ENCODE measurements at regions not wholly inside any gene's neighbourhood (a gene's known extent, or its start where the extent isn't known, plus 50 kb on each side); places are given as distances from the start of the nearest gene placed in this dataset.
"Not testable (repeated sequence)": the region's sequence is repeated elsewhere in the genome, so short reads cannot be mapped to it uniquely, and the experiment has no call there.

DNA sequence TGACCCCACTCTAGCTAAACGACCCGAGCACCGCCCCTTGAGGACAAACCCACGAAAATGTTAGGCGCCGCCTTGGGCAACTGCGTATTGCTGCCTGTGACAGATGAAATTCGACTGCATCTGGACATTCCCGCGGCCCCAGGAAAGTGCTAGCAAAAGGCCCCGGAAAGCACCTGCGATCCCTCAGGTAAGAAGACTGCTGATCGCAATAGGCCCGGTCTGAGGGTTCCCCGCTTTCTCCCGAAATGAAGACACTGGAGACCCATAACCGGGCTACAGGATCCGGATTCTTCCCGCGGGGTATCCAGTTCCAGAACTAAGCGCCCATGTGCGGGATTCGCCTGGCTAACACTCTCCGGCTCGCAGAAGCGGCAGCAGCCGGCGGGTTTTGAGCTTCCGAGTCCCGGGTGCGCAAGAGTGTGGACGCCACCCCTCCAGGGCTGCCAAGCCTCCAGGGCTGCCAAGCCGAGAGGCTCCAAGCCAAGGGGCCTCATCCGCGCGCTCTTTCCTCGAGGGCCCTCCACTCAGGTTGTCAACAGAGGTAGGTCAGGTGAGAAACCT, 157.9 kb upstream of the NBPF11 start:
- peak; percentile 78 for DNase-seq

GRCh38 chr1:148308832-148309458, 156.9 kb upstream of the NBPF11 start:
- DNase-seq = no peak

GRCh38 chr1:148307583-148308185, 155.6 kb upstream of the NBPF11 start:
- DNase-seq = no peak

DNA sequence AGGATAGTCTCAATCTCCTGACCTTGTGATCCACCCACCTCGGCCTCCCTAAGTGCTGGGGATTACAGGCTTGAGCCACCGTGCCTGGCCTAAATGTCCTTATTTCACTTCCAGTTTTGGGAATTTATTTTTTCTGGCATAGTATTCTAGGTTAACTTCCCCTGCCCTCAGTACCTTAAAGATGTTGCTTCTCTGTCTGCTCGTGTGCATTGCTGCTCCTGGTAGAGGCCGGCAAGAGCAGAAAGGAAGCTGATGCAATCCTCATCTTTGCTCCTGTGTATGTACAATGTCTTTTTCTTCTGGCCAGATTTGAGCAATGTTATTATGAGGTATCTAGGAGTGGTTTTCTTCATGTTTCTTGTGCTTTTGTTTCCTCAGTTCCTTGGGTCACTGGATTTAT, 152.9 kb upstream of the NBPF11 start:
- DNase-seq = not testable (repeated sequence)

DNA sequence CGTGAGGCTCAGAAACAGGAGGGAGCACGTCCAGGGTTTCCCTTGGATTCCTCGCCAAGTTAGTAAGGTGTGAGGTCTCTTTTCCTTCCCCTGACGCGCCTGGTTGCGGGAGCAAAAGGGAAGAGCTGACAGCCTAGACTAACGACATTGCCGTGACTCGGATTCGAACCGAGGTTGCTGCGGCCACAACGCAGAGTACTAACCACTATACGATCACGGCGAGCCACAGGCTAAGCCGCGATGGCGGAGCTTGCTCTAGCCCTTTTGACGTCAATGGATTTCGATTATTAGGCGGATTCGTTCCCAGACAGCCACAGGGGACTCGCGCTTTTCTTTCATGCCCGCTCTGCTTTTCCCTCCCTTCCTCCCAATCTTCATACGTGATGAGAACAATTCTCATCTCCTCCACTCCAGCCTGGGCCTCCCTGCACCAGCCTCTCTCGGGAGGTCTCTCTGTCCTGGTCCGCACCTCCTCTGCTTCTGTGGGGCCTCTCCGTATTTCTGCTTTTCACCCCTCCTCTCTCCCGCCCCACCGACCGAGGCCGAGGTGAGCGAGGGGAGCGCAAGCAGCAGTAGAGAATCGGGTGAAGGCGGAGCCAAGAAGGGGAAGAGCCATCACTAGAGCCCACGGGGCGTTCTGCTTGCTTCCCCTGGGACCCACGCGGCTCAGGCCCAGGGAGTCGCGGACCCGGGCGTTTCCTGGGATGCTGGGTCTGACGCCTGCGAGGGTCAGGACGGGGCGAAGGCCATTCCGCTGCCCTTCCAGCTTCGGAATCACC, 150.7 kb upstream of the NBPF11 start:
- DNase-seq = not testable (repeated sequence)

DNA sequence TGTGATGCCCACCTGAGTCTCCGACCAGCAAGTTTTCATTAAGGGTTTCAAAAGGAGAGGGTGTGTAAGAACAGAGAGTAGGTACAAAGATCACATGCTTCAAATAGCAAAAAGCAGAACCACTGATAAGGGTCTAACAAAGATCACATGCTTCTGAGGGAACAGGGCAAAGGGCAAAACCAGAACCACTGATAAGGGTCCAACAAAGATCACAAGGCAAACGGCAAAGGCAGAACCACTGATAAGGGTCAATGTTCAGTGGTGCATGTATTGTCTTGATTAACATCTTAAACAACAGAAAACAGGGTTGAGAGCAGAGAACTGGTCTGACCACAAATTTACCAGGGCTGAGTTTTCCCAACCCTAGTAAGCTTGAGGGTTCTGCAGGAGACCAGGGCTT, 145.8 kb upstream of the NBPF11 start:
- not testable (repeated sequence) for DNase-seq

DNA sequence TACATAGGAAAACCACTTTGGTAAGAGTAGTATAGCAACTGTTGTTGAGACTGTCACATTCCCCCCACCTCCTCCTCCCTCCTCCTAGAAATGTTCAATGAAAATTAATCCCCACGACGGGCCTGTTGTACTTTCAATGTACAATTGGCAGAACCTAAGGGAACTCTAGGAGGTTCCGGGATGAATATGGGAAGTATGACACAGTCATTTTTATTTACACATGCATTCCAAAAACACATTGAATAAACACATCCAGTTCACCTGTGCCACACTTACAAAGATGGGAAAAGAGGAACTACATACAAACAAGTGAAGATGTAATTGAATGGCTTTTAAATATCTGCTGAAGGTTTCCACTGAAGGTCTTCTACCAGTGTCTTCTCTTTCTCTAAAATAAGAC, 144.4 kb upstream of the NBPF11 start:
- no peak for DNase-seq

DNA sequence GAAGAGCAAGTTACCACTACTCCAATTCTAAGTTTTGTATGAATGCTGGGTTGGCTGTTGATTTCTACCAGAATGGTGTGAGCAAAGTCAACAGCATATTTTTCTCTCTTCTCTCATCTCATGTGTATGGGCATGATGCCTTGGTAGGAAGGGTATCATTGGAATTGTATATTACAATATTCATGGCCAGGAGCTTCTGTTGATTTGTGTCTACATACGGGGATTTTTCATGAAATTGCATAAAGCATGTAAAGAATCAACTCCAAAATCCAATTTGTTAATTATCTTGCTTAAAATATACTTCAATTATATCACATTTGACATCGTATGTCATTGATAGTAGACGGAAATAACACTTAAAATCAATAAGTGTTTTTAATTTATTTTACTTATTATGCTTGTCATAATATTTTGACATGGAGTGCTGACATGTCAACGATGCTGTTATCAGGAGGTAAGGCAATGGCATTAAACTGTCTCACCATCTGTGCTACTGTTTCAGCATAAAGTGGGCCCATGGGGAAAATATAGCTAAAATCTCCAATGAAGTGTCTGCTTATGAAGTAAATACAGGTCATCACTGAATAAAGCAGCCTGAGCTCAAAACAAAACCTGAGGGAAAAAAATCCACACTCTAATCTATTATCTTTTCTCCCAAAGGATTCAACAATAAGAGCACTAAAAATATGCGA, 142.2 kb upstream of the NBPF11 start:
- no peak for DNase-seq

- no peak for DNase-seq
These were observed 141.6 kb upstream of the NBPF11 start for GRCh38 chr1:148293651-148294050.

DNA sequence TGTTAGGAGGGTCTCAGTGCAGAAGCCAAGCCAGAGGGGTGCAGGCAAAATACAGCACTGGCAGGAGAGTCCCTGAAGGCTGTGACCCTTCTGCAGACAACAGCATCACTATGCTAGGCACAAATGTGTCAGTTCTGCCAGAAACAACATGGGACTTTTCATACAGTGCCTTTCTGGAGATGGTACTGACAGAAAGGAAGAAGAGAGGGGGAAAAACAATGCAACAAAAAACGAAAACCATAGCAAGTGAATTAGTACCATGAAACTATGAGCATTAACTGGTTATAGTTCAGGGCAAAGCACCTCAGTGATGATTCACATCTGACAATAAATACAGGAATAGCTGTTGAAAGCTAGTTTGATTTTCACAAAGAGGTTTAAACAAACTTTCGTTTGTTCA, 140.8 kb upstream of the NBPF11 start:
- DNase-seq = no peak

DNA sequence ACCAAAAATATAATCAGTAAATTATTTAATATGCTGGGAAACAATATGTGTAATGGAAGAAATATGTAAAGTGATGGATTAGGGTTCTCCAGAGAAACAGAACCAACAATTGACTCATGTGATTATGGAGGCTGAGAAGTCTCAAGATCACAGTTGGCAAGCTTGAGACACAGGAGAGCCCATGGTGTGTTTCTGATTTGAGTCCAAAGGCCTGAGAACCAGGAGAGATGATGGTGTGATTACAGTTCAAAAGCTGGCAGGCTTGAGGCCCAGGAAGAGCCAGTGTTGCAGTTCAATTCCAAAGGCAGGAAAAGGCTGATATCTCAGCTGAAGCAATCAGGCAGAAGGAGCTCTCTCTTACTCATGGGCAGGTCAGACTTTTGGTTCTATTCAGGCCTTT, 138.8 kb upstream of the NBPF11 start:
- DNase-seq = no peak

GRCh38 chr1:148289647-148290046, 137.6 kb upstream of the NBPF11 start:
- no peak for DNase-seq

DNA sequence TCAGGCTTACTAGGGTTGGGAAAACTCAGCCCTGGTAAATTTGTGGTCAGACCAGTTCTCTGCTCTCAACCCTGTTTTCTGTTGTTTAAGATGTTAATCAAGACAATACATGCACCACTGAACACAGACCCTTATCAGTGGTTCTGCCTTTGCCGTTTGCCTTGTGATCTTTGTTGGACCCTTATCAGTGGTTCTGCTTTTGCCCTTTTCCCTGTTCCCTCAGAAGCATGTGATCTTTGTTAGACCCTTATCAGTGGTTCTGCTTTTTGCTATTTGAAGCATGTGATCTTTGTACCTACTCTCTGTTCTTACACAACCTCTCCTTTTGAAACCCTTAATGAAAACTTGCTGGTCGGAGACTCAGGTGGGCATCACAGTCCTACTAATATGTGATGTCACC, 133.9 kb upstream of the NBPF11 start:
- not testable (repeated sequence) for DNase-seq

- DNase-seq = not testable (repeated sequence)
These were observed 128.9 kb upstream of the NBPF11 start for GRCh38 chr1:148280831-148281572.

- DNase-seq = not testable (repeated sequence)
These were observed 127.0 kb upstream of the NBPF11 start for GRCh38 chr1:148279002-148279542.

DNA sequence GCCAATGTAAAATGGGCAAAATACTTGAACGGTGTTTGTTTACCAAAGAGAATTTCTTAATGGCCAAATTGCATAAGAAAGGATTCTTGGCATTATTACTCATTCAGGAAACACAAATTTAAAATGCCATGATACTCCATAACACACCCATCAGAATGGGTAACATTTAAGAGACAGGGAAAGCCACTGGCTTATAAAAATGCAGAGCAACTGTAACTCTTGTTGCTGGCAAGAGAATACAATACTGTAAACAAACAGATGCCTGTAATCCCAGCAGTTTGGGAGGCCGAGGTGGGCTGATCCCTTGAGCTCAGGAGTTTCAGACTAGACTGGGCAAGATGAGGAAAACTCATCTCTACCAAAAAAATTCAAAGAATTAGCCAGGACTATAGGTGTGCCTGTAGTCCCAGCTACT, 125.8 kb upstream of the NBPF11 start:
- not testable (repeated sequence) for DNase-seq

DNA sequence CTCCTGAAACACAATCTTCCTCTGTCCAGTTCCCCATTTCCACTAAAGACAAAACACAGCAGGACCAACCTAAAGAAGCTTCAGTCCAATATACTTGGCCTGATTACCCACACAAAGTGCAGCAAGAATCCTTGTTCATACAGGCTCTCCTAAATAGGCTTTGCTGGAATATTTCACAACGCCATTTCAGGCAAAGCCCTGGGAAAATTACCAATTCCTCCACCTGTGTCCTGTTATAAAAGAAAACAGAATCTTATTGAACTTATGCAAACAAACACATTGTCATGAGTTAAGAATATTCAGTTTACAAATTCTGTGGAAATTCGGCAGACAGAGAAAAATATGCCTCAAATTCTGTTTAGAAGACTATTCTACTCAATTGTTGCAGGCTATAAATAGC, 115.0 kb upstream of the NBPF11 start:
- DNase-seq = not testable (repeated sequence)

DNA sequence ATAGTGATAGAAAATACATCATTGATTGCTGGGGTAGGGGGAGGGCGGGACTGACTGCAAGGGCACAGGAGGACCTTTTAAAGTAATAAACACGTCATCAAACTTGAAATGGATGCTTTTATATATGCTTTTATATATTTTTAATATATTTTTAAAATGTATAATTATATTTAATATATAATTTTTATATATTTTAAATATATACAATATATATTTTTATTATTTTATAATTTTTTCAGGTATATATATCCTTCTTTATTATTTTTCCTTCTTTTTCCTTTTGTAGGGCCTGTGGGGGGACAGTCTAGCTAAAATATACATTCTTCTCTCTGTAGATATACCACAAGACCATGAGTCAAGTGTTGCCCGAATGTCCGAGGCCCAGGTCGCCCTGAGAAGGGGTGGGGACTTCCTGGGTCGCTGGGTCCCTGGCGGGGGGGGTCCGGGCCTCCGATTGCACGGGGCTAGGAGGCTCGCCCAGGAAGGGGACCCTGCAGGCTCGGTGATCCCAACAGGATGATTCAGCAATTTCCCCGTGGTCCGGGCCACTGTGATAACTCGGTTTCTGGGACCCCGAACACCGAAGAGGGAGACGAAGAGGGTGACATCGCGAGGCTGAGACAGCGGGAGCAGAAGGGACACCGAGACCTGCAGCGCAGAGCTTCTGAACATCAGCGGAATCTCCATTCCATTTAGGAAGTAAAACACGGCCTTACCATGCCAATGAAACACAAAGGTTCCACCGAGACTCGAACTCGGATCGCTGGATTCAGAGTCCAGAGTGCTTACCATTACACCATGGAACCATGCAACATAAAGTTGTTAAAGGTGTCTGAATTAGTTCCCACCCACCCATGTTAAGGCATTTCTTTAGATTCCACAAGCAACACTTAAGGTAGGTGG, 112.5 kb upstream of the NBPF11 start:
- DNase-seq = no peak

- no peak for DNase-seq
These were observed 111.8 kb upstream of the NBPF11 start for GRCh38 chr1:148263906-148264255.

- peak; percentile 63 for DNase-seq
These were observed 111.2 kb upstream of the NBPF11 start for GRCh38 chr1:148263128-148263905.

Measured in NCI-H2029 (cell line).